ENCODE measurements at regions not wholly inside any gene's neighbourhood (a gene's known extent, or its start where the extent isn't known, plus 50 kb on each side); places are given as distances from the start of the nearest gene placed in this dataset.
A peak's percentile ranks its signal among the peaks of the same experiment; 100 is the strongest.

DNA sequence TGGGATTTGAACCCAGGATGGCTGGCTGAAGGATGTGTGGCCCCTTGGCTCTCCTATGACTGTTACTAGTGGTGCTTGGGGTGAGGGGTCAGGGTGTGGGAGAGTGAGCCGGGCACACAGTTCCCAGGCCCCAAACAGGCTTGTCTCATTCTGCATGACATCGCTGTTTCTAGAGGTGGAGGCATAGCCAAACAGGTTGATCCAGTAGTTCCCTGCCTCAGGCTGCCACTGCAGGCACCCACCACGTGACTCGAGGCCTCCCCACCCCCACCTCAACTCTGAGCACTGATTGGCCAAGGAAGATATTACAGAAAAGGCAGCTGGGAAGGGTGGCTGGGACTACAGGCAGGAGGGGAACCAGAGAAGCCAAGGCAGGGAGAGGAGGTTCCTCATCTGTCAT lies 102.6 kb downstream of the NCOR2 start:
- Histone ChIP-seq H3K9me3 (ENCODE audit: low read length) (peaks cover 7% of the 10 kb centered on the region), H3K4me3 (ENCODE audit: low read length) (no peak overlapping the region), H3K36me3 (ENCODE audit: insufficient read depth, low read length) (peaks cover 10% of the 10 kb centered on the region), H3K4me1 (ENCODE audit: insufficient read depth, low read length) (peaks cover 30% of the 10 kb centered on the region), H3K27me3 (ENCODE audit: insufficient read depth, low read length, poor library complexity, severe bottlenecking) (no peaks in the 10 kb centered on the region), H3K27ac (ENCODE audit: low read depth, low read length) (no peak overlapping the region)
- H3K4me3 Mint-ChIP-seq, result peak overlapping the region; percentile 46 to 88 (median 80)
- peaks cover 8 to 37% (median 13%) of the 10 kb centered on the region in 3 donors for H3K36me3 Mint-ChIP-seq
- peaks cover 0 to 6% (median 3%) of the 10 kb centered on the region in 5 donors for H3K9me3 Mint-ChIP-seq
- peaks cover 47 to 75% (median 62%) of the 10 kb centered on the region in 3 donors for H3K4me1 Mint-ChIP-seq
- POLR2A ChIA-PET, result no interaction called here
- no peak for DNase-seq
- CTCF ChIA-PET, result interaction anchor here (1.0 to 2.5 kb wide), 2 partner anchors 13 to 37 kb away, joined by 3 to 20 read pairs; no protein-coding TSS in a partner anchor
- peak overlapping the region; percentile 47 to 96 (median 84) for H3K27ac Mint-ChIP-seq
- no peaks in the 10 kb centered on the region for H3K27me3 Mint-ChIP-seq

DNA sequence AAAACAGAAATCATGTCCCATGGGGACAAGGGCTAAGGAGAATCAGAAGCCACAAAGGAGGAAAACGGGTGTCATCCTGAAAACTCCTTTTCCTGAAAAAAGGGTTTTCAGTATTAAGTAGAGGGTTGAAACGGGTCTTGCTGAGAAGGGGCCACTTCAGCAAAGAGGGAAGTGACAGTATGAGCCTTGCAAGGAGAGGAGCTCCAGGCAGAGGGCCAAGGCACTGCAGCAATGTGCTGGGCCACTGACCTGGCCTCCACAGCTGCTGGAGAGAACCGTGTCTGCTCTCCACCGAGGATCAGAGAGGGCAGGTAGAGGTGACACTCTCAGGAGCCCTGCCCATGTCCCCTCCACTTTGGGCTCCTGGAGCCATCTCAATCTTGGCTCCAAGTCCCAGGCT lies 103.3 kb downstream of the NCOR2 start:
- Histone ChIP-seq H3K27me3 (ENCODE audit: insufficient read depth, low read length, poor library complexity, severe bottlenecking) (no peaks in the 10 kb centered on the region), H3K4me1 (ENCODE audit: insufficient read depth, low read length) (peaks cover 30% of the 10 kb centered on the region), H3K9me3 (ENCODE audit: low read length) (peaks cover 2% of the 10 kb centered on the region), H3K4me3 (ENCODE audit: low read length) (no peak overlapping the region), H3K27ac (ENCODE audit: low read depth, low read length) (no peak overlapping the region), H3K36me3 (ENCODE audit: insufficient read depth, low read length) (peaks cover 10% of the 10 kb centered on the region)
- Mint-ChIP-seq H3K36me3 (peaks cover 7 to 38% (median 8%) of the 10 kb centered on the region in 3 donors), H3K27ac (peak overlapping the region; percentile 66 to 96 (median 86)), H3K9me3 (peaks cover 0 to 1% (median under 1%) of the 10 kb centered on the region in 5 donors), H3K4me3 (peak overlapping the region in 5 of 7 donors; percentile 3 to 88 (median 65)), H3K4me1 (peaks cover 49 to 75% (median 62%) of the 10 kb centered on the region in 3 donors), H3K27me3 (no peaks in the 10 kb centered on the region)
- POLR2A ChIA-PET, result interaction anchor here (0.6 kb wide), 1 partner anchor 11 kb away, joined by 3 read pairs; no protein-coding TSS in a partner anchor
- CTCF ChIA-PET, result interaction anchor here (0.7 to 1.0 kb wide), 2 partner anchors 11 to 36 kb away, joined by 3 read pairs; no protein-coding TSS in a partner anchor
- no peak for DNase-seq

DNA sequence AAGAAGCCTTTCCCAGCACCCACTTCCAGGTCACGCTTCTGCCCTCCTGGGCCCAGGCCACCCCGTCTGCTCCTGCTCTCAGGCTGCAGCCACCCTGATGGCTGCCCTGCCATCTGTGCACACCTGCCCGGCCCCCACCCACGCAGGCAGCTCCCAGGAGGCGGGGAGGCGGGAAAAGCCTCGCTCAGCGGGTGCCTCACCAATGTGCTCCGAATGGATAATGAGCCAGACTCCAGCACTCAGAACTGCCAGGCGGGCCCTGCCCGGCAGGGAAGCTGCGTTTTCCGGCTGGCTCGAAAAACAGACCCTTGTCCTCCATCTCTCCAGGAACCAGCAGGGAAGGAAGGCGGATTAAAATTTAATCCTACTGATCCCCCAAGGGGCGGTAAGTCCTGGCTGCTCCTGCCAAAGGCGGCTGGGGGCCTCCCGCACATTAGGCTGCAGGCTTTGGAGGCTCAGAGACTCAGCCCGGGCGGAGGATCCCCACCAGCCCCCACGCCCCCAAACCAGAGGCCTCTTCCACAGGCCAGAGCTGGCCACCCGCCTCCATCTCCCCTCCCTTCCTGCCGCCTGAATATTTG lies 104.0 kb downstream of the NCOR2 start:
- H3K4me1 ChIP-seq (ENCODE audit: insufficient read depth, low read length), result peaks cover 32% of the 10 kb centered on the region
- no peaks in the 10 kb centered on the region for H3K9me3 ChIP-seq (ENCODE audit: low read length)
- H3K27ac ChIP-seq (ENCODE audit: low read depth, low read length), result no peak overlapping the region
- H3K4me3 Mint-ChIP-seq, result peak overlapping the region in 1 of 7 donors; percentile 88
- POLR2A ChIA-PET, result no interaction called here
- no peak for DNase-seq
- H3K27me3 Mint-ChIP-seq, result no peaks in the 10 kb centered on the region
- H3K36me3 ChIP-seq (ENCODE audit: insufficient read depth, low read length), result peaks cover 10% of the 10 kb centered on the region
- peak overlapping the region in 3 of 8 donors; percentile 80 to 96 (median 94) for H3K27ac Mint-ChIP-seq
- H3K27me3 ChIP-seq (ENCODE audit: insufficient read depth, low read length, poor library complexity, severe bottlenecking), result no peaks in the 10 kb centered on the region
- CTCF ChIA-PET, result no interaction called here
- H3K4me1 Mint-ChIP-seq, result peaks cover 52 to 78% (median 67%) of the 10 kb centered on the region in 3 donors
- H3K4me3 ChIP-seq (ENCODE audit: low read length), result no peak overlapping the region
- H3K36me3 Mint-ChIP-seq, result peaks cover 6 to 40% (median 8%) of the 10 kb centered on the region in 3 donors
- no peaks in the 10 kb centered on the region for H3K9me3 Mint-ChIP-seq

DNA sequence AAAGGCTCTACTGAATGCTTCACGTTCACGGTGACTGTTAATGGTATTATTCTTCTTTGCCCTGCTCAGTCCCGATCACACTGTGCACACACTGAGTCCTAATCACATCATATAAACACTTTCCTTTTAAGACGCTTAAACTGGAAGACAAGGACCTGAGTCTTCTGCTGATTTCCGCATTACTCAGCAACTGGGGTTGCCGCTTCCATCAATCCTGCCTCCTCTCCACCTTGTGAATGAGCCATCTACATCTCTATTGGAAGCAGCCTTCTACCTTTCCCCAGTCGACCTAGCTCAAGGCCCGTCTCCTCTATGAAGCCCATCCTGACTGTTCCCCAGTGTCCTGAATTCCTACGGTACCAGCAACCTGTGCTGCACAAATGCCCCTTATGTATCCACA lies 104.7 kb downstream of the NCOR2 start:
- Mint-ChIP-seq H3K9me3 (no peaks in the 10 kb centered on the region), H3K27ac (peak overlapping the region in 6 of 8 donors; percentile 27 to 76 (median 43)), H3K27me3 (no peaks in the 10 kb centered on the region), H3K4me3 (peak overlapping the region in 2 of 7 donors; percentile 16 to 23), H3K4me1 (peaks cover 59 to 85% (median 73%) of the 10 kb centered on the region in 3 donors), H3K36me3 (peaks cover 6 to 40% (median 8%) of the 10 kb centered on the region in 3 donors)
- ChIA-PET CTCF (no interaction called here), POLR2A (no interaction called here)
- no peak for DNase-seq
- Histone ChIP-seq H3K4me3 (ENCODE audit: low read length) (no peak overlapping the region), H3K4me1 (ENCODE audit: insufficient read depth, low read length) (peaks cover 39% of the 10 kb centered on the region), H3K27me3 (ENCODE audit: insufficient read depth, low read length, poor library complexity, severe bottlenecking) (no peaks in the 10 kb centered on the region), H3K27ac (ENCODE audit: low read depth, low read length) (no peak overlapping the region), H3K36me3 (ENCODE audit: insufficient read depth, low read length) (peaks cover 10% of the 10 kb centered on the region), H3K9me3 (ENCODE audit: low read length) (no peaks in the 10 kb centered on the region)

DNA sequence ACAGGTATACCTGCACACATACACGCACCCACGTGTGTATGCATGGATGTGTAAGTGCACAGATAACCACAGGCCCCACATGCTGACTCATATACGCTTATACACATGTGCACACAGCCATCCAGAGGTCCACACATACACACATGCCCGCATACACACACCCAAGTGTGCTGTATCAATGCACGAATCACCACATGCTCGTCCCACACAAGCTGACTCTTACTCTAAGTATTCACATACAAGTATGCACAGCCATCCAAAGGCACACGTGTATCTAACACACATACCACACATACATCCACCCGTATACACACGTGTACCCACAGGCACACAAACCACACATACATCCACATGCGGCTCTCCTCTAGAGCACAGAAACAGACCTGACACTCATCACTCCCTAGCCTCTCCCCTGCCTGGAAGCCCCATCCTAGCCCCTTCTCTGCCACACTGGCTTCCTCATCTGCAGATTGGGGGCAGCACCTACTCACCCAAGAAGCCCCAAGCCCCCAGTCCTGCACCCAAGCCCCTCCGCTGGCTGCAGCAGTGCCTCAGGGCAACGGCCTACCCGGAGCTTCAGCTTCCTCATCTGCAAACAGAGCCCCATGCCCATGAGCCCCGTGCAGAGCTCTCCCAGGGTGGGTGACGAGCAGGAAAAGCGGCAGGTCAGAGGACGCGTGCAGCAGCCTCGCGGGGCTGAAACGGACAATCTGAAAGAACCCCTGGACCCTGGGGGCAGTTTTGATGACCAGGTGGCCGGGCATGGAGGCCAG lies 105.4 kb downstream of the NCOR2 start:
- DNase-seq, result no peak
- POLR2A ChIA-PET, result no interaction called here

DNA sequence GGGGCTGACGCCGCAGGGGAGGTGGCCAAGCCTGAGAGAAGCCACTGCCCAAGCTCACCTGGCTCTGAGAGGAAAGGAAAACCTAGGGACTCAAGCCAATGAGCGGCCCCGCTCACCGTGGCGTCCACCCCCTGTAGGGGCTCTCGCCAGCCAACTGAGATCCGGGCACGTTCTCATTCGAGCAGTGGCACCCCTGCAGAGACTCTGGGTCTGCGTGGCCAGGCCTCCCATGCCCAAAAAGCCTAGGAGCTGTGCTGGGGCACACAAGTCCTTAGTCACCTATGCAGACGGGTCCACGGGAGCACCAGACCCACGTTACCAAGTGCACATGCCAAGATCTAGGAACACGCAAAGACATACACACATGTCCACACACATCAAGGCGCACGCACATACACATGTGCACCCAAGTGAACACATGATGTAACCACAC lies 106.2 kb downstream of the NCOR2 start:
- H3K27me3 Mint-ChIP-seq, result no peaks in the 10 kb centered on the region
- H3K4me3 Mint-ChIP-seq, result peak overlapping the region in 1 of 7 donors; percentile 76
- Histone ChIP-seq H3K27ac (ENCODE audit: low read depth, low read length) (no peak overlapping the region), H3K4me1 (ENCODE audit: insufficient read depth, low read length) (peaks cover 33% of the 10 kb centered on the region), H3K36me3 (ENCODE audit: insufficient read depth, low read length) (peaks cover 10% of the 10 kb centered on the region), H3K4me3 (ENCODE audit: low read length) (no peak overlapping the region), H3K27me3 (ENCODE audit: insufficient read depth, low read length, poor library complexity, severe bottlenecking) (no peaks in the 10 kb centered on the region), H3K9me3 (ENCODE audit: low read length) (no peaks in the 10 kb centered on the region)
- no peaks in the 10 kb centered on the region for H3K9me3 Mint-ChIP-seq
- POLR2A ChIA-PET, result no interaction called here
- H3K27ac Mint-ChIP-seq, result peak overlapping the region in 2 of 8 donors; percentile 70 to 87
- DNase-seq, result no peak
- CTCF ChIA-PET, result no interaction called here
- H3K36me3 Mint-ChIP-seq, result peaks cover 6 to 40% (median 8%) of the 10 kb centered on the region in 3 donors
- H3K4me1 Mint-ChIP-seq, result peaks cover 55 to 86% (median 69%) of the 10 kb centered on the region in 3 donors

More for the DNA sequence above, 105.4 kb downstream of the NCOR2 start:
- Histone ChIP-seq H3K27ac (ENCODE audit: low read depth, low read length) (no peak overlapping the region), H3K36me3 (ENCODE audit: insufficient read depth, low read length) (peaks cover 10% of the 10 kb centered on the region), H3K9me3 (ENCODE audit: low read length) (no peaks in the 10 kb centered on the region), H3K27me3 (ENCODE audit: insufficient read depth, low read length, poor library complexity, severe bottlenecking) (no peaks in the 10 kb centered on the region), H3K4me3 (ENCODE audit: low read length) (no peak overlapping the region), H3K4me1 (ENCODE audit: insufficient read depth, low read length) (peaks cover 37% of the 10 kb centered on the region)
- CTCF ChIA-PET, result no interaction called here
- Mint-ChIP-seq H3K4me1 (peaks cover 59 to 88% (median 74%) of the 10 kb centered on the region in 3 donors), H3K4me3 (peak overlapping the region in 2 of 7 donors; percentile 76 to 80), H3K9me3 (no peaks in the 10 kb centered on the region), H3K36me3 (peaks cover 6 to 40% (median 8%) of the 10 kb centered on the region in 3 donors), H3K27ac (peak overlapping the region in 7 of 8 donors; percentile 11 to 87 (median 63)), H3K27me3 (no peaks in the 10 kb centered on the region)

DNA sequence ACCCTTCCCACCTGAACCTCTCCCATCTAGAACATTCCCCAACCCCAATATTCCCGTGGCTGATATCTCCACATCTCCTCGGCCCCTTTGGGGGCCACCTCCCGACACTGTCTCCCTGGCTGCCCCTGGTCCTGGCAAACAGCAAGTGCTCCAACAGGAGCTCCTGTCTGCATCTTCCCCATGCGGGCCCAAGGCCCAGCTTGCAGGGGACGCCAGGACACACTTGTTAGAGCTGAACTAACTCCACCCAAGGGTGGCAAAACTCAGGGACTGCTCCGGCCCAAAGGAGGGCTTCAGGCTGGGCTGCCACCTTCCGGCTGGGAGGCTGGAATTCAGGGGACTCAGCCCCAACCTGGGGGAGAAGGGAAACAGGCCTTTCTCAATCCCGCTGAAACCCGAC lies 106.6 kb downstream of the NCOR2 start:
- Mint-ChIP-seq H3K36me3 (peaks cover 6 to 40% (median 8%) of the 10 kb centered on the region in 3 donors), H3K9me3 (no peaks in the 10 kb centered on the region), H3K27ac (peak overlapping the region in 1 of 8 donors; percentile 23), H3K4me3 (no peak overlapping the region), H3K27me3 (no peaks in the 10 kb centered on the region), H3K4me1 (peaks cover 55 to 86% (median 69%) of the 10 kb centered on the region in 3 donors)
- H3K27me3 ChIP-seq (ENCODE audit: insufficient read depth, low read length, poor library complexity, severe bottlenecking), result no peaks in the 10 kb centered on the region
- H3K27ac ChIP-seq (ENCODE audit: low read depth, low read length), result no peak overlapping the region
- peak in 1 of 5 donors; percentile 48 for DNase-seq
- POLR2A ChIA-PET, result no interaction called here
- peaks cover 10% of the 10 kb centered on the region for H3K36me3 ChIP-seq (ENCODE audit: insufficient read depth, low read length)
- CTCF ChIA-PET, result no interaction called here
- peaks cover 34% of the 10 kb centered on the region for H3K4me1 ChIP-seq (ENCODE audit: insufficient read depth, low read length)
- H3K4me3 ChIP-seq (ENCODE audit: low read length), result no peak overlapping the region
- no peaks in the 10 kb centered on the region for H3K9me3 ChIP-seq (ENCODE audit: low read length)
